GM12891 (cell line): ENCODE measurements at regions not wholly inside any gene's neighbourhood (a gene's known extent, or its start where the extent isn't known, plus 50 kb on each side); places are given as distances from the start of the nearest gene placed in this dataset.

Experiments used
- PAX5 ChIP-seq: IDR thresholded peaks from 2 replicates; pipeline ENCODE4 v1.6.1; 2011; ENCODE audit warnings: low read length, moderate library complexity, mild to moderate bottlenecking; ENCODE audit not compliant: insufficient read depth, severe bottlenecking
- POLR2A ChIP-seq: IDR thresholded peaks from 2 replicates; pipeline ENCODE4 v1.6.1; 2011; ENCODE audit warnings: low read depth, low read length, control low read depth
- POLR2AphosphoS5 ChIP-seq: IDR thresholded peaks from 2 replicates; pipeline ENCODE4 v1.6.1; 2011; ENCODE audit warnings: low read depth, low read length, control low read depth

GRCh38 chr5:128838623-128839022 is 126.7 kb upstream of the SLC27A6 start:
- TF ChIP-seq PAX5 (no peak), POLR2A (no peak), POLR2AphosphoS5 (no peak)
